HepG2 (cell line): ENCODE measurements at regions not wholly inside any gene's neighbourhood (a gene's known extent, or its start where the extent isn't known, plus 50 kb on each side); places are given as distances from the start of the nearest gene placed in this dataset.
A peak's percentile ranks its signal among the peaks of the same experiment; 100 is the strongest.

Experiments
- ADNP ChIP-seq: sonication (generic); formaldehyde crosslinking; IDR thresholded peaks from 2 replicates; pipeline ENCODE4 v1.4.0; 2020; ENCODE audit warnings: missing genetic modification reagents
- HIVEP1 ChIP-seq: sonication (generic); formaldehyde crosslinking; IDR thresholded peaks from 2 replicates; pipeline ENCODE4 v1.4.0; 2020; ENCODE audit warnings: mild to moderate bottlenecking, missing genetic modification reagents
- MEIS2 ChIP-seq: sonication (generic); formaldehyde crosslinking; IDR thresholded peaks from 2 replicates; pipeline ENCODE4 v1.9.0; 2021; ENCODE audit warnings: mild to moderate bottlenecking, missing genetic modification reagents
- MYC ChIP-seq: sonication (generic); formaldehyde crosslinking; IDR thresholded peaks from 2 replicates; pipeline ENCODE4 v1.9.0; 2021; ENCODE audit warnings: missing genetic modification reagents, borderline replicate concordance
- NFKBIZ ChIP-seq: IDR thresholded peaks from 2 replicates; pipeline ENCODE4 v1.6.1; 2018; ENCODE audit warnings: missing genetic modification reagents, missing compliant biosample characterization
- SALL2 ChIP-seq: sonication (generic); formaldehyde crosslinking; IDR thresholded peaks from 2 replicates; pipeline ENCODE4 v1.8.1; 2023; ENCODE audit warnings: mild to moderate bottlenecking, missing genetic modification reagents, inconsistent platforms
- SMC3 ChIP-seq: IDR thresholded peaks from 2 replicates; pipeline ENCODE4 v1.6.1; 2011; ENCODE audit warnings: low read length, improper control_type of control experiment
- TAF1 ChIP-seq: sonication (generic); formaldehyde crosslinking; IDR thresholded peaks from 2 replicates; pipeline ENCODE4 v1.4.0; 2020; ENCODE audit warnings: missing genetic modification reagents
- TRIM24 ChIP-seq: sonication (generic); formaldehyde crosslinking; IDR thresholded peaks from 2 replicates; pipeline ENCODE4 v1.8.0; 2022; ENCODE audit warnings: mild to moderate bottlenecking, missing genetic modification reagents
- ZMYM2 ChIP-seq: sonication (generic); formaldehyde crosslinking; IDR thresholded peaks from 2 replicates; pipeline ENCODE4 v1.8.0; 2022; ENCODE audit warnings: mild to moderate bottlenecking, missing genetic modification reagents
- ZNF619 ChIP-seq: sonication (generic); formaldehyde crosslinking; IDR thresholded peaks from 2 replicates; pipeline ENCODE4 v1.4.0; 2020; ENCODE audit warnings: mild to moderate bottlenecking, missing genetic modification reagents
- ZNF747 ChIP-seq: sonication (generic); formaldehyde crosslinking; IDR thresholded peaks from 2 replicates; pipeline ENCODE4 v1.8.1; 2023; ENCODE audit warnings: missing genetic modification reagents, mild to moderate bottlenecking, borderline replicate concordance
- ZNF782 ChIP-seq: sonication (generic); formaldehyde crosslinking; IDR thresholded peaks from 2 replicates; pipeline ENCODE4 v1.4.0; 2020; ENCODE audit warnings: missing genetic modification reagents, mild to moderate bottlenecking, borderline replicate concordance
- ZZZ3 ChIP-seq: sonication (generic); formaldehyde crosslinking; IDR thresholded peaks from 2 replicates; pipeline ENCODE4 v1.4.0; 2020; ENCODE audit warnings: missing genetic modification reagents, mild to moderate bottlenecking, borderline replicate concordance
- TF ChIP-seq, protein P1 (sequence below): IDR thresholded peaks from 2 replicates; pipeline ENCODE4 v1.6.1; 2018; ENCODE audit warnings: missing genetic modification reagents, mild to moderate bottlenecking, missing compliant biosample characterization
- TF ChIP-seq, protein P2 (sequence below): sonication (generic); formaldehyde crosslinking; IDR thresholded peaks from 2 replicates; pipeline ENCODE4 v1.5.1; 2020; ENCODE audit warnings: mild to moderate bottlenecking, missing genetic modification reagents, borderline replicate concordance
- TF ChIP-seq, protein P3 (sequence below): sonication (generic); formaldehyde crosslinking; IDR thresholded peaks from 2 replicates; pipeline ENCODE4 v1.8.0; 2022; ENCODE audit warnings: missing genetic modification reagents, mild to moderate bottlenecking, borderline replicate concordance
- TF ChIP-seq, protein P4 (sequence below): sonication (generic); formaldehyde crosslinking; IDR thresholded peaks from 2 replicates; pipeline ENCODE4 v1.4.0; 2020; ENCODE audit warnings: missing genetic modification reagents, borderline replicate concordance

- TF ChIP-seq, protein P1, sequence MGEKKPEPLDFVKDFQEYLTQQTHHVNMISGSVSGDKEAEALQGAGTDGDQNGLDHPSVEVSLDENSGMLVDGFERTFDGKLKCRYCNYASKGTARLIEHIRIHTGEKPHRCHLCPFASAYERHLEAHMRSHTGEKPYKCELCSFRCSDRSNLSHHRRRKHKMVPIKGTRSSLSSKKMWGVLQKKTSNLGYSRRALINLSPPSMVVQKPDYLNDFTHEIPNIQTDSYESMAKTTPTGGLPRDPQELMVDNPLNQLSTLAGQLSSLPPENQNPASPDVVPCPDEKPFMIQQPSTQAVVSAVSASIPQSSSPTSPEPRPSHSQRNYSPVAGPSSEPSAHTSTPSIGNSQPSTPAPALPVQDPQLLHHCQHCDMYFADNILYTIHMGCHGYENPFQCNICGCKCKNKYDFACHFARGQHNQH (CRISPR knock-in tag): peak; percentile 99
- TF ChIP-seq SMC3 (peak; percentile 14; the same call in 1 of the 2 replicates), NFKBIZ (CRISPR knock-in tag) (peak; percentile 86; the same call in 1 of the 2 replicates), ZNF747 (CRISPR knock-in tag) (0 out of 2 replicates have a peak, but pooled peaks have one; percentile 44), ZNF782 (CRISPR knock-in tag) (peak; percentile 76; the same call in 1 of the 2 replicates), TRIM24 (CRISPR knock-in tag) (no peak), ZZZ3 (no peak), SALL2 (CRISPR knock-in tag) (peak; percentile 84), ZMYM2 (CRISPR knock-in tag) (peak; percentile 86), MYC (peak; percentile 83; the same call in 1 of the 2 replicates), MEIS2 (peak; percentile 83; the same call in 1 of the 2 replicates), ADNP (CRISPR knock-in tag) (no peak), ZNF619 (CRISPR knock-in tag) (no peak), TAF1 (CRISPR knock-in tag) (peak; percentile 63), HIVEP1 (CRISPR knock-in tag) (peak; percentile 95)
- TF ChIP-seq, protein P2, sequence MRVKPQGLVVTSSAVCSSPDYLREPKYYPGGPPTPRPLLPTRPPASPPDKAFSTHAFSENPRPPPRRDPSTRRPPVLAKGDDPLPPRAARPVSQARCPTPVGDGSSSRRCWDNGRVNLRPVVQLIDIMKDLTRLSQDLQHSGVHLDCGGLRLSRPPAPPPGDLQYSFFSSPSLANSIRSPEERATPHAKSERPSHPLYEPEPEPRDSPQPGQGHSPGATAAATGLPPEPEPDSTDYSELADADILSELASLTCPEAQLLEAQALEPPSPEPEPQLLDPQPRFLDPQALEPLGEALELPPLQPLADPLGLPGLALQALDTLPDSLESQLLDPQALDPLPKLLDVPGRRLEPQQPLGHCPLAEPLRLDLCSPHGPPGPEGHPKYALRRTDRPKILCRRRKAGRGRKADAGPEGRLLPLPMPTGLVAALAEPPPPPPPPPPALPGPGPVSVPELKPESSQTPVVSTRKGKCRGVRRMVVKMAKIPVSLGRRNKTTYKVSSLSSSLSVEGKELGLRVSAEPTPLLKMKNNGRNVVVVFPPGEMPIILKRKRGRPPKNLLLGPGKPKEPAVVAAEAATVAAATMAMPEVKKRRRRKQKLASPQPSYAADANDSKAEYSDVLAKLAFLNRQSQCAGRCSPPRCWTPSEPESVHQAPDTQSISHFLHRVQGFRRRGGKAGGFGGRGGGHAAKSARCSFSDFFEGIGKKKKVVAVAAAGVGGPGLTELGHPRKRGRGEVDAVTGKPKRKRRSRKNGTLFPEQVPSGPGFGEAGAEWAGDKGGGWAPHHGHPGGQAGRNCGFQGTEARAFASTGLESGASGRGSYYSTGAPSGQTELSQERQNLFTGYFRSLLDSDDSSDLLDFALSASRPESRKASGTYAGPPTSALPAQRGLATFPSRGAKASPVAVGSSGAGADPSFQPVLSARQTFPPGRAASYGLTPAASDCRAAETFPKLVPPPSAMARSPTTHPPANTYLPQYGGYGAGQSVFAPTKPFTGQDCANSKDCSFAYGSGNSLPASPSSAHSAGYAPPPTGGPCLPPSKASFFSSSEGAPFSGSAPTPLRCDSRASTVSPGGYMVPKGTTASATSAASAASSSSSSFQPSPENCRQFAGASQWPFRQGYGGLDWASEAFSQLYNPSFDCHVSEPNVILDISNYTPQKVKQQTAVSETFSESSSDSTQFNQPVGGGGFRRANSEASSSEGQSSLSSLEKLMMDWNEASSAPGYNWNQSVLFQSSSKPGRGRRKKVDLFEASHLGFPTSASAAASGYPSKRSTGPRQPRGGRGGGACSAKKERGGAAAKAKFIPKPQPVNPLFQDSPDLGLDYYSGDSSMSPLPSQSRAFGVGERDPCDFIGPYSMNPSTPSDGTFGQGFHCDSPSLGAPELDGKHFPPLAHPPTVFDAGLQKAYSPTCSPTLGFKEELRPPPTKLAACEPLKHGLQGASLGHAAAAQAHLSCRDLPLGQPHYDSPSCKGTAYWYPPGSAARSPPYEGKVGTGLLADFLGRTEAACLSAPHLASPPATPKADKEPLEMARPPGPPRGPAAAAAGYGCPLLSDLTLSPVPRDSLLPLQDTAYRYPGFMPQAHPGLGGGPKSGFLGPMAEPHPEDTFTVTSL (CRISPR knock-in tag): peak; percentile 95
- TF ChIP-seq, protein P3, sequence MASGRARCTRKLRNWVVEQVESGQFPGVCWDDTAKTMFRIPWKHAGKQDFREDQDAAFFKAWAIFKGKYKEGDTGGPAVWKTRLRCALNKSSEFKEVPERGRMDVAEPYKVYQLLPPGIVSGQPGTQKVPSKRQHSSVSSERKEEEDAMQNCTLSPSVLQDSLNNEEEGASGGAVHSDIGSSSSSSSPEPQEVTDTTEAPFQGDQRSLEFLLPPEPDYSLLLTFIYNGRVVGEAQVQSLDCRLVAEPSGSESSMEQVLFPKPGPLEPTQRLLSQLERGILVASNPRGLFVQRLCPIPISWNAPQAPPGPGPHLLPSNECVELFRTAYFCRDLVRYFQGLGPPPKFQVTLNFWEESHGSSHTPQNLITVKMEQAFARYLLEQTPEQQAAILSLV (CRISPR knock-in tag): peak; percentile 55; the same call in 1 of the 2 replicates
- TF ChIP-seq, protein P4, sequence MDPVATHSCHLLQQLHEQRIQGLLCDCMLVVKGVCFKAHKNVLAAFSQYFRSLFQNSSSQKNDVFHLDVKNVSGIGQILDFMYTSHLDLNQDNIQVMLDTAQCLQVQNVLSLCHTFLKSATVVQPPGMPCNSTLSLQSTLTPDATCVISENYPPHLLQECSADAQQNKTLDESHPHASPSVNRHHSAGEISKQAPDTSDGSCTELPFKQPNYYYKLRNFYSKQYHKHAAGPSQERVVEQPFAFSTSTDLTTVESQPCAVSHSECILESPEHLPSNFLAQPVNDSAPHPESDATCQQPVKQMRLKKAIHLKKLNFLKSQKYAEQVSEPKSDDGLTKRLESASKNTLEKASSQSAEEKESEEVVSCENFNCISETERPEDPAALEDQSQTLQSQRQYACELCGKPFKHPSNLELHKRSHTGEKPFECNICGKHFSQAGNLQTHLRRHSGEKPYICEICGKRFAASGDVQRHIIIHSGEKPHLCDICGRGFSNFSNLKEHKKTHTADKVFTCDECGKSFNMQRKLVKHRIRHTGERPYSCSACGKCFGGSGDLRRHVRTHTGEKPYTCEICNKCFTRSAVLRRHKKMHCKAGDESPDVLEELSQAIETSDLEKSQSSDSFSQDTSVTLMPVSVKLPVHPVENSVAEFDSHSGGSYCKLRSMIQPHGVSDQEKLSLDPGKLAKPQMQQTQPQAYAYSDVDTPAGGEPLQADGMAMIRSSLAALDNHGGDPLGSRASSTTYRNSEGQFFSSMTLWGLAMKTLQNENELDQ (CRISPR knock-in tag): no peak
Observed at GRCh38 chr7:25952261-25953057, 199.5 kb upstream of the NFE2L3 start (continued).
